ENCODE measurements at regions not wholly inside any gene's neighbourhood (a gene's known extent, or its start where the extent isn't known, plus 50 kb on each side); places are given as distances from the start of the nearest gene placed in this dataset.
"Not testable (repeated sequence)": the region's sequence is repeated elsewhere in the genome, so short reads cannot be mapped to it uniquely, and the experiment has no call there.

DNA sequence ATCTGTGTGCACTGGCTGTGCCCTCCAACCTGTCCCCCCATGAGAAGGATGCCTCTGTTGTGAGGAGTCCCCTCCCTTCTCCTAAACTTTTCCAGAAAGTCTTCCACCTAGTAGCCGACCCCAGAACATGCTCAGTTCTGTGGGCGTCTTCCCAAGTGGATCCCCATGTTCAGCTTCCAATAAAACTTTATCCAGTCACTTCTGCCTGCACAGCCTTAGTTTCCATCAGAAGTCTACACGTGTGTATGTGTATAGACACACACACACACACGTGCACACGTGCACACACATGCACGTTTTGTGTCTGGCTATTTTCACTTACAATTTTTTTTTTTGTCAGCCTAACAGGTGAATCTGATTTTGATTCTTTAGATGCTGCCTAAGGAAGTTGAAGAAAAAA, 115.1 kb downstream of the RTP5 start:
- DNase-seq = no peak

DNA sequence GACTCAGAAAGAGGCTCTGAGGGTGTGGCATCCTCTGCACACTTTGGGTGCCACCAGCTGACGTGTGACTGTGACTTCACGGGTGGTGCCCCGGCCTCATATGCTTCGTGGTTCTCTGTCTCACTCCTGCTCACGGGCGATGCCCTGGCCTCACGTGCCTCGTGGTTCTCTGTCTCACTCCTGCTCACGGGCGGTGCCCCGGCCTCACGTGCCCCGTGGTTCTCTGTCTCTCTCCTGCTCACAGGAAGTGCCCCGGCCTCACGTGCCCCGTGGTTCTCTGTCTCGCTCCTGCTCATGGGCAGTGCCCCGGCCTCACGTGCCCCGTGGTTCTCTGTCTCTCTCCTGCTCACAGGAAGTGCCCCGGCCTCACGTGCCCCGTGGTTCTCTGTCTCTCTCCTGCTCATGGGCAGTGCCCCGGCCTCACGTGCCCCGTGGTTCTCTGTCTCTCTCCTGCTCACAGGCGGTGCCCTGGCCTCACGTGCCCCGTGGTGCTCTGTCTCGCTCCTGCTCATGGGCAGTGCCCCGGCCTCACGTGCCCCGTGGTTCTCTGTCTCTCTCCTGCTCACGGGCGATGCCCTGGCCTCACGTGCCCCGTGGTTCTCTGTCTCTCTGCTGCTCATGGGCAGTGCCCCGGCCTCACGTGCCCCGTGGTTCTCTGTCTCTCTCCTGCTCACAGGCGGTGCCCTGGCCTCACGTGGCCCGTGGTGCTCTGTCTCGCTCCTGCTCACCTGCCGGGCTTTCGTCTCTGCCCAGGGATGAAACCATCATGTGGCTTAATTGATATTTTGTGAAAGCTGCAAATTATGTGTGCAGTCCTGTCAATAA, 115.8 kb downstream of the RTP5 start:
- DNase-seq = not testable (repeated sequence)

DNA sequence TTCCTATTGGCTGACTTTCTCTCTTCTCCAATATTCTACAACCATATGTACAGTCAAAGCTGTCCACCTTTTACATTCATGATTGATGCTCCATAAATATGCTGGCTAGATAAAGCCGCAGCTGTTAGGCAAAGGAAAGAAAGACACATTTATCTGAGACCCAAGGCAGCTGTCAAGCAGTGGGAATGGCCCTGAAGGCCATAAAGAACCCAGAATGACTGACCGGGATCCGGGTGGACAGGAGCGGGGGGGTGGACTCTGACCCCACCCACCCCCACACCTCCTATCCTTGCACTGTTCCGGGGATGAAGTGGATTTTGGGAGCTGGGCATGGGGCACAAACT, 116.4 kb downstream of the RTP5 start:
- DNase-seq = no peak

DNA sequence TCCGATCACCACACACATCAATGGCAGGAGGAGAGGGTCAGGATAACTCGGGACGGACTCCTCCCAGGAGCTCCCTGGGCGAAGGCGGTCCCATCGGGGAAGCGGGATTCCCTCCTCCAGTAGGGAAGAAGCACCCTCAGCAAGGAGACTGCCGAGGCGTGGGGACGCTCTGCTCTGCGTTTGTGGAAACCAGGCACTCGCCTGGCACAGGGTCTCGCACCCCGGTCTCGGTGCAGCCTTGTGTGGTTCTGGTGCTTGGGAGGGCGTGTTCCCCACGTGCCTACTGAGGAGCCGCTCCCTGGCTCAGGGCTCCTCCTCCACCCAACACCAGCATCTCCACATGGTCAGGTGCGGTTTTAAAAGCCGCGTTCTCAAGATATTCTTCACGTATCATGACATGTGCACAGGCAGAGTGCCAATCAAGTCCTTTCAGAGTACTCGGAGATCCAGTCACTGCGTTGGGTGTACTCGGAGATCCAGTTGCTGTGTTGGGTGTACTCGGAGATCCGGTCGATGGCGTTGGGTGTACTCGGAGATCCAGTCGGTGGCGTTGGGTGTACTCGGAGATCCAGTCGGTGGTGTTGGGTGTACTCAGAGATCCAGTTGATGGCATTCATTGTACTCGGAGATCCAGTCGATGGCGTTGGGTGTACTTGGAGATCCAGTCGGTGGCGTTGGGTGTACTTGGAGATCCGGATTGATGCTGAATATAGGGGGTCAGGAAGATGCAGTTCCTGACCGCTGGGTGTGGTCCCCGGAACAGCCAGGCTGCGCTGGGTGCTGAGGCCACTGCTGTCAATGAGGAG, 117.5 kb downstream of the RTP5 start:
- no peak for DNase-seq

DNA sequence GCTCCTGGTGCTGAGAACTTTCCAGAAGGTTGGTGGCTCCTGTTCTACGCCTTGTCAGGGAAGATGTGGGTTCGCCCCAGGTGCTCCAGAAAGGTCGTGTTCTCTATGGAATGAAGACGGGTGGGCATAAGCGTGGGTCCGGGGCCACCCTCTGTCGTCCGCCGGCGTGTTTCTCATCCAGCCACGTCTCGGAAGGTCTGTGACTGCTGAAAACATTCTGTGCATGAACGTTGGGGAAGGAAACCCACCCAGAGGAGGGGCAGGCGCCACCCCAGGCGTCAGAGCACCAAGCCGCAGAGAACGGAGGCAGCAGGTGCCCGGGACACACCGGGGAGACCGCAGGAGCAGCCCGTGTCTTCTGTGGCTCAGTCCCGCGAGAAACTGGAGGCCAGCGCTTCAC, 118.2 kb downstream of the RTP5 start:
- DNase-seq = no peak

DNA sequence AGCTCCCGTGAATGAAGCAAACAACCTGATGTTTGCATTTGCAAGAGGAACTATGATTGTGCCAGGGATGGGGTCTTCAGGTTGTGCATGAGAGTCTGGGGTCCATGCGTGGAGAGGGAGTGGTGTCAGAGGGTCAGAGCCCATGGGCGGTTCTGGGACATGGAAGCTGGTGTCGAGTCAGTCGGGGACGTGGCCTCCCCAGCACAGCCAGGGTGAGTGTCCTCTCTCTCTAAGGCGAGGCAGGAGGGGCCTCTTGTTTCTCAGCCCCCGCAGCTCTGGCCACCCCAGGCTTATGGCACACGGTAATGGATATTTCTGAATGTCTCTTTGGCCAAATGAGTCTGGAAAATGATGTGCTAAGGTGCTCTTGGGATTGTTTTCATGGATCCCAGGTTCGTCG, 118.6 kb downstream of the RTP5 start:
- DNase-seq = no peak

DNA sequence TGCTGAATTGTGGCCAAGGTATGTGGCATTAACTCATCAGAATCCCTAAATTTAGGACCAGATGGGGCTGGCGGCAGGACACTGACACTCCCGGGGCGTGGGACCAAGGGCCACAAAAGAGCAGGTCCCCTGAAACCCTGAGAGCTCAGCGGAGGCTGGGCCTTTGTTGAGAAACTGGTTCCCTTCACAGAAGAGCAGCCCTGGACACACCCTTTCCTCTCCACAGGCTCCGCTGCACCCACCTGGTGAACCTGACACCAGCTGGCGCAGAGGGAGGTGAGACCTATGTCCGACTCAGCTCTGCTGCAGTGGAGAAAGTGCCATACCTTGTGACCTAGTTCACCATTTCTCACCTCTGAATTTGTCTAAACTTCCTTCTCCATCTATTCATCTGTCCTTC, 119.5 kb downstream of the RTP5 start:
- no peak for DNase-seq

DNA sequence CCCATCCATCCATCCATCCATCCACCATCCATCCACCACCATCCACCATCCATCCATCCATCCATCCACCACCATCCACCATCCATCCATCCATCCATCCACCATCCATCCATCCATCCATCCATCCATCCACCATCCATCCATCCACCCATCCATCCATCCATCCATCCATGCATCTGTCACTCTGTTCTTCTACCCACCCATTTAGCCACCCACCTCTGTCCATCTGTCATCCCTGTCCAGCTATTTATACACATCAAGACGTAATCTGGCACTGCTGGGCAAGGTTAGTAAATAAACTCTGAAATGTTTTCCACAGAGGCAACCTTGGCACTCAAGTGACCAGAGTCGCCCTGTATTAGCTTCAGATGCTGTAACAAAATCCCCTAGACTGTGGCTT, 120.9 kb downstream of the RTP5 start:
- DNase-seq = no peak

DNA sequence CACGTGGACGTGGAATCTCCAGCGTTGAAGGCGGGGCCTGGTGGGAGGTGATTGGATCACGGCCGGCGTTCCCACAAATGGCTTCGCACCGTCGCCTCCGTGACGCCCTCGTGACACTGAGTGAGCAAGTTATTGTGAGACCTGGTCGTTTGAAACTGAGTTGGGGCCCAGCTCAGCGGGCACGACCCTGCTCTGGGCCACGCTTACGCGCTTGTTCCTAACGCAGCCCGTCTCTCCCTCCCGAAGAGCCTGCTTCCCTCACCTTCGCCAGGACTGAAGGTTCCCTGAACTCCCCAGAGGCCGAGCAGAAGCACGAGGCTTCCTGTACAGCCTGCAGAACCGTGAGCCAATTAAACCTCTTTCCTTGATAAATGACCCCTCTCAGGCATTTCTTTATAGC, 121.8 kb downstream of the RTP5 start:
- no peak for DNase-seq

DNA sequence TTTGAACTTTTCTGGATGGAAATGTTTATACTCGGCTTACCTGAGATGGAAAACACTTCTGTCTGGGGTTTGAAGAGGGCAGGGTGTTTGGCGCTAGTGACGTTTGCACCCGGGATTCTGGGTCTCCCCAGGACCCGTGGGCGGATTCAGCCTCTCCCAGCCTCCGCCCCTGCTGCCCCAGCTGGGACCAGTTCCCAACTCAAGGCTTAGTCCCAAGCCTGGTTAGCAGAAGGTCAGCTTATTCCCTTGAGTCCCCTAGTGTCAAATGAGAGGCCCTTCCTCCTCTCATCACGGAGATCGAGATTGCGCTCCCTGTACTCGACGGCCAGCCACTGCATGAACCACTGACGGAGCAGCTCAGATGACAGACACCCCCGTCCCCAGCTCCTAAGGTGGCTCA, 123.2 kb downstream of the RTP5 start:
- DNase-seq = no peak

DNA sequence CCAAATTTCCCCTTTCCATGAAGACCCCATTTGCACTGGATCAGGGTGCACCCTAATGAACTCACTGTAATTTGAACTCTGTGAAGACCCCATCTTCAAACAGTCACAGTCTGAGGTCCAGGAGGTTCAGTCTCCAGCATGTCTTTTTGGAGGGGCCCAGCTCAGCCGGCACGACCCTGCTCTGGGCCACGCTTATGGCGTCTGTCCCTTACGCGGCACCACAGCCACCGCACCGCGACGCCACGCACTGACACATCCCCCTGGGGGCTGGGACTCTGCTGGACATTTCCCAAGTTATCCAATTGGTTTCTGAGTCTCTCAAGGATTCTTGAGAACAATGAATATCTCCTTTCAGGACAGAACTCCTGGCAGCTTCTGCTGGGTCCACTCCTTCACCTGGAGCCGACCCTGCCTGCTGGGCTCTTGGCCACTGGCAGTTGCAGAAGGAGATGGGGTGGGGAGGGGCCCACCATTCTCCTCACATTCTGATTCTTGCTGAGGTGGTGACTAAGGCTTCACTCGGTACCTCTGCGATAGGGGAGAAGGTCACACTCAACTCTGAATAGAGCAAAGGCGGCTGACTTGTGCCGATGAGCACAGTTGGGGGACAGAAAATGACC, 124.0 kb downstream of the RTP5 start:
- DNase-seq = no peak

DNA sequence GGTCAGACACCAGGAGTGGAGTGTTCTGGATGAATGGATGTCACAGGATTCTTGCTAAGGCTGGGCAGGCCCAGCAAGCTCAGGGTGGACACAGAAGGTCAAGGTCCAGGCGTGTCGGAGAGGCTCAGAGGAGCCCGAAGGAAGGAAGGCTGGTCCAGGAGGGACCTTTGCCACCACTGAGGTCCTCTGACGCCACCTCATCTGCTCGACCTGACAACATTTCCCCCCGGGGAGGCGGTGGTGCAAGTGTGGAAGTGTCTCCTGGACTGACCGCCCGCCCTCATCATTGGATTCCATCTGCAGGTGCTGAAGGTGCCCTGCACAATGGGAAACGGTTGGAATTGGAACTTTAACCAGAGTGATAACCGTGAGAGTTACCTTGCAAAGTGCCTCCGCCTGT, 124.6 kb downstream of the RTP5 start:
- no peak for DNase-seq

DNA sequence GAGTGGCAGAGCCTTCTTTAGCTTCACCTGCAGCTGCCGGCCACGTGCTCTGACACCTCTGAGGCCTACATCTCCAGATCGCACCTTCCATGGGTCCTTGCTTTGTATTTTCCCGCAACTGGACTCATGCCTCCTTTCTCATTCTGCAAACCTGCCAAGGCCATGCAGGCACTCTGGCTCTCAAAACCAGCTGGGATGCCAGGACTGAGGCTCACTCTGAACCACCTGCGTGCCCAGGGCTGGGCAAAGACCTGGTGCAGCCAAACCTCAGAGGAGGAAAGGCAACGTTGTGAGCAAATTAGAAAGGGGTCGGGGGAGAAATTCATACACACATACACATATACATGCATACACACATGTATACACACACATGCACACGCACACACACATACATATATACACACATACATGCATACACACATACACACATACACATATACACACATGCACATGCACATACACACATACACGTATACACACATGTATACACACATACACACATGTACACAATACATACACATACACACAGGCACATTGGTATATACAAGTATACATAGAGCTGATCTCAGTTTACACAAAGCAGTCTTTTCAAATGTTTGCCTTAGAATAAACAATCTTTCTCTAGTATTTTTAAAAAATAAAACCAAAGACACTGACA, 125.2 kb downstream of the RTP5 start:
- DNase-seq = no peak

DNA sequence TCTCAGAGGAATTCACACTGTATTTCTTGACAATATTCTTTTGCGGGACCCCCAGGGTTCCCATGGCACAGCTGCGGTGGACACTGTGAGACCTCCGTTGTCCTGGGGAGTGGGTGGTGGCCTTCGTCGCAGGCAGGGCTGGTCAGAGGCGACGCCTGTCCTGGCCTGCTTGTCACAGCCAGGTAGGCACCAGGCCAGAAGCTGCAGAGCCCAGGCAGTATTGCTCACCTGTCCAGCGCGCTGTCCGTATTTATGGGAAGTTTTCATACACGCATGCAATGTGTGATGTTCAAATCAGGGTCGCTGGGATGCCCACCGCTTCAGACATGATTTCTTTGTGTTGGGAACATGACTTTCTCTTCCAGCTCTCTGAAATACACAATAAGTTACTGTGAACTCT, 126.6 kb downstream of the RTP5 start:
- no peak for DNase-seq

DNA sequence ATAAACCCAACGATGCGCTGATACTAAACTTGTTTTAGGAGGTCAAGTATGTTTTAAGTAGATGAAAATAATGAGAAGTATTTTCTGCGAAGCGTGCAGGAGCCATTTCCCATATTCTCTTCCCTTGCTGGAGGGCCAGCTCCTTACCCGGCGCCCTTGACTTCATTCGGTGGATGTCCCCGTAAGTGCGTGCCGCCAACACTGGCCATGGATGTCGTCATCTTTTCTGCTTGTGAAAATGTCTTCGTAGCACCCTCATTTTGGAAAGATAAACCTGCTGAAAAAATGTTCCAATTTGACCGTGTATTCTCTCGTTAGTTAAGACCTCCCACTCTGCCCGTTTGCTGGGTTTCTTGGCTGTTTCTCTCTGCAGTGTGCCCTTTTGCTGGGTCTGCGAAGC, 127.5 kb downstream of the RTP5 start:
- DNase-seq = no peak

DNA sequence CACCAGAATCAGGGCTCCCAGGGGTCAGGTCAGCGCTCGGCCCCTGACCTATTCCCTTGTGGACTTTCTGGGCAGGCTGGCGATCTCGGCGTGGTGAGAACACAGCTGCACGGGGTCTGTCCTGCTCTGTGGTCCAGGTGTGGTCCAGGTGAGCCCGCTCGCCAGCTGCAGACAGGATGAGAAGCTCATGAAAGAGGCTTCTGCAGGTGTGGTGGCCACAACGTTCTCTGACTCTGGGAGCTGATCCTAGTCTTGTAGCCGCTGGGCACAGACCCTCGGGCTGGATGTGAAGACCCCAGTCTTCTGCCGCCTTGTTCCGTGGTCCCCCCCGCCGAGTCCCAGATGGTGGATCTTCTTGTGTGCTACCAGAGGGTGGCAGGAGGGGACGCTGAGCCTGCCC, 129.7 kb downstream of the RTP5 start:
- DNase-seq = no peak

DNA sequence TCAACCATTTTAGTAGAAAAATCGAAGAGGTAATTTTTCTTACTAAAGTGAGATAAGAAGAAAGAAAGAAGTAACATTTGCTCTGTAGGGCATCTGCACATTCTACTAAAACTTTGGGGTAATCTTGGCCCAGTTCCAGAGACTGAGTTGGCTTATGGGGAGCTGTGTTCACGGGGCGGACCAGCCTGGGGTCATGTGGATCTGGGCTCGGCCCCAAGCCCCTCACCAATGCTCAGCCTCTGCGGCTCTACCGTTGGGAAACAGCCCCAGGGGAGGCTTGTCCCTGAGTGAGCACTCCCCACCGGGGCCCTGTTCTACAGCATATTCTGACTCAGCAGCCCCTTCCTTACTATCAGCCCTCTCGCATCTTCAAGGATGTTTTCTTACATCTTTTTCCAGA, 132.3 kb downstream of the RTP5 start:
- DNase-seq = no peak

DNA sequence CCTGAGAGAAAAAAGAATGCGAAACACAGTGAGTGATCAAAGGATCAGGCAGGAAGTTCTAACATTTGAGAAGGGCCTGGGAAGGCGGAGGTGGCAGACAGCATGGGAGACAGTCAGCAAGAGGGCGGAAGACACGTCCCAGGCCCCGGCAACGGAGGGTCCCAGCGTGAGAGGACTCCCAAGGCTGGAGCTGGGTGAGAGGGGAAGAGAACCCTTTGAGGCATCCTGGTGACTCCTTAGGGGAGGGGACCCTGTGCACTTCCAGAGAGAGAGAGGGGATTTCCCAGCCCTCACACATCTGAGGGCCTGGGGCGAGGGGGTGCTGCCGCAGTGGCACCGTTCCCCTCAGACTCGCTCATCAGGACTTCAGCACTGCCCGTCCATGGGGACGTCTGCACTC, 133.4 kb downstream of the RTP5 start:
- no peak for DNase-seq

DNA sequence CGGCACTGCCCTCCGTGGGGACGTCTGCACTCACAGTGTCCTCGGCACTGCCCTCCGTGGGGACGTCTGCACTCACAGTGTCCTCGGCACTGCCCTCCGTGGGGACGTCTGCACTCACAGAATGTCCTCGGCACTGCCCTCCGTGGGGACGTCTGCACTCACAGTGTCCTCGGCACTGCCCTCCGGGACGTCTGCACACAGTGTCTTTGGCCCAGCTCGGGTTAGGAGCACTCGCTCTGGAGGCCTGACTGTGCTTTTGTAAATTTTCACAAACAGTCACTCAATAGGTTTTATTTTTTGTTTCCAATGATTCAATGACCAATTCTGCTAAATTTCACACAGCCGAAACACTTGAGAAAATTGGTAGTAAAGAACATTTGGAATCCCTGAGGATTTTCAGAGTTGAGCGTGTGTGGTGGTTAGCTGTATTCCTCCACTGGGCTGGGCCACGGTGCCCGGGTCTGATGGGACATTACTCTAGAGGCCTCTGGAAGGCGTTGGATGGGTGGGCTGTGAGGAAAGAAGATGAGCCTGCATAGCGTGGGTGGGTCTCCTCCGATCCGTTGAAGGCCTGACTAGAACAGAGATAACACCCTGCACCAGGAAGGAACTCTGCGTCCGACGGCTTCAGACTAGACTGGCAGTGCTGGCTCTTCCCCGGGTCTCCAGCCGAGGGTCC, 134.8 kb downstream of the RTP5 start:
- no peak for DNase-seq

DNA sequence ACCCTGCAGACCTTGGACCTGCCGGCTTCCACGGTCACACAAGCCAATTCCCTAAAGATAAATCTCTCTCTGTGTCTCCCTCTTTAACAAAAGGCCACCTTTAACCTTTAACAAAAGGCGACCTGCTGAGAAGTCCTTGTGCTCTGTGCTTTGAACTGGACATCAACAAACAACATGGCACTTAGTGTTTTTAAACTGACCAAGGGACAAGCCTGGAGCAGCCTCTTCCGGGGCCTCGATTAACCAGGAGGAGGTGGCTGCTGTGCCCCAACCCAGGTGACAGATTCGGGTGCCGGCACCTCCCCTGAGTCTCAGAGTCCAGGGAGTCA, 135.3 kb downstream of the RTP5 start:
- no peak for DNase-seq

DNA sequence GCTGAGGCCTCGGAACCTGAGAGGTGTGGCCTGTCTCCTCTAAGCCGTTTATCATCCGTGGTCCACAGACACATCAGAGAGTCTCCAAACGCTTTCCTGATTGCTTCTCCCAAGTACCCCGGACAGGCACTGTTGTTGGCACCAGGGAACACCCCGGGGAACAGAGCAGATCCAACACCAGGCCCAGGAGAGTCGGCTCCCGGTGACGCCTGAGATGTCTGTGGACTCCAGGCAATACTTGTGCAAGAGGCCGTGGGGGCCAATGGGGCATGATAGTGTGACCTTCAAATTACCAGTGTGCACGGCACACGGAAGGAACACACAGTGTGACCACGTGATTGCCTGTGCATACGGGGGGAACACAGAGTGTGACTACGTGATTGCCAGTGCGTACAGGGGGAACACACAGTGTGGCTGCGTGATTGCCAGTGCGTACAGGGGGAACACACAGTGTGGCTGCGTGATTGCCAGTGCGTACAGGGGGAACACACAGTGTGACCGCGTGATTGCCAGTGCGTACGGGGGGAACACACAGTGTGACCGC, 136.6 kb downstream of the RTP5 start:
- not testable (repeated sequence) for DNase-seq

DNA sequence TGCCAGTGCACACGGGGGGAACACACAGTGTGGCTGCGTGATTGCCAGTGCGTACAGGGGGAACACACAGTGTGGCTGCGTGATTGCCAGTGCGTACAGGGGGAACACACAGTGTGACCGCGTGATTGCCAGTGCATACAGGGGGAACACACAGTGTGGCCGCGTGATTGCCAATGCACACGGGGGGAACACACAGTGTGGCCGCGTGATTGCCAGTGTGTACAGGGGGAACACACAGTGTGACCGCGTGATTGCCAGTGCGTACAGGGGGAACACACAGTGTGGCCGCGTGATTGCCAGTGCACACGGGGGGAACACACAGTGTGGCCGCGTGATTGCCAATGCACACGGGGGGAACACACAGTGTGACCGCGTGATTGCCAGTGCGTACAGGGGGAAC, 139.4 kb downstream of the RTP5 start:
- not testable (repeated sequence) for DNase-seq

DNA sequence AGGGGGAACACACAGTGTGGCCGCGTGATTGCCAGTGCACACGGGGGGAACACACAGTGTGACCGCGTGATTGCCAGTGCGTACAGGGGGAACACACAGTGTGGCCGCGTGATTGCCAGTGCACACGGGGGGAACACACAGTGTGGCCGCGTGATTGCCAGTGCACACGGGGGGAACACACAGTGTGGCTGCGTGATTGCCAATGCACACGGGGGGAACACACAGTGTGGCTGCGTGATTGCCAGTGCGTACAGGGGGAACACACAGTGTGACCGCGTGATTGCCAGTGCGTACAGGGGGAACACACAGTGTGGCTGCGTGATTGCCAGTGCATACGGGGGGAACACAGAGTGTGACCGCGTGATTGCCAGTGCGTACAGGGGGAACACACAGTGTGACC, 140.3 kb downstream of the RTP5 start:
- DNase-seq = not testable (repeated sequence)

Data from NCI-H146 (cell line).